ENCODE measurements at regions not wholly inside any gene's neighbourhood (a gene's known extent, or its start where the extent isn't known, plus 50 kb on each side); places are given as distances from the start of the nearest gene placed in this dataset.

GRCh38 chr22:49303061-49303735 lies 524.5 kb downstream of the BRD1 start:
- TF ChIP-seq EP300 (IDR thresholded peaks at IDR 0.05) = no peak
- no peak for TF ChIP-seq CTCF (IDR thresholded peaks at IDR 0.05)
- no peak for TF ChIP-seq POLR2A (IDR thresholded peaks at IDR 0.05)
